HS-27A (cell line): ENCODE measurements at regions not wholly inside any gene's neighbourhood (a gene's known extent, or its start where the extent isn't known, plus 50 kb on each side); places are given as distances from the start of the nearest gene placed in this dataset.
"Not testable (repeated sequence)": the region's sequence is repeated elsewhere in the genome, so short reads cannot be mapped to it uniquely, and the experiment has no call there.

Source experiments
- DNase-seq: peaks from one replicate; pipeline ENCODE4 v3.0.0-alpha.2; 2012; ENCODE audit warnings: low read depth, missing footprints

GRCh38 chr11:13782390-13783075 is 114.1 kb downstream of the FAR1 start:
- no peak for DNase-seq

- DNase-seq = no peak
These were observed 116.0 kb downstream of the FAR1 start for GRCh38 chr11:13784441-13784840.

GRCh38 chr11:13784855-13785254 is 116.4 kb downstream of the FAR1 start:
- no peak for DNase-seq

- DNase-seq = no peak
These were observed 118.2 kb downstream of the FAR1 start for GRCh38 chr11:13786688-13787087.

GRCh38 chr11:13797616-13798015 is 129.1 kb downstream of the FAR1 start:
- not testable (repeated sequence) for DNase-seq

GRCh38 chr11:13800901-13801300 is 132.4 kb downstream of the FAR1 start:
- DNase-seq = no peak

- DNase-seq = no peak
These were observed 144.2 kb upstream of the SPON1 start for GRCh38 chr11:13818325-13818724.

GRCh38 chr11:13826505-13827278 is 135.8 kb upstream of the SPON1 start:
- DNase-seq = peak; percentile 7

GRCh38 chr11:13831696-13832095 is 130.8 kb upstream of the SPON1 start:
- DNase-seq = no peak

GRCh38 chr11:13834463-13834862 is 128.1 kb upstream of the SPON1 start:
- DNase-seq = no peak

- no peak for DNase-seq
These were observed 125.9 kb upstream of the SPON1 start for GRCh38 chr11:13836666-13837065.

- DNase-seq = no peak
These were observed 125.2 kb upstream of the SPON1 start for GRCh38 chr11:13837286-13837685.

- DNase-seq = no peak
These were observed 121.1 kb upstream of the SPON1 start for GRCh38 chr11:13841393-13841792.

GRCh38 chr11:13848031-13848430 is 114.5 kb upstream of the SPON1 start:
- no peak for DNase-seq

- no peak for DNase-seq
These were observed 112.1 kb upstream of the SPON1 start for GRCh38 chr11:13850231-13851005.

GRCh38 chr11:13851691-13852090 is 110.8 kb upstream of the SPON1 start:
- no peak for DNase-seq

- no peak for DNase-seq
These were observed 110.0 kb upstream of the SPON1 start for GRCh38 chr11:13852481-13852880.

GRCh38 chr11:13857828-13858227 is 104.7 kb upstream of the SPON1 start:
- no peak for DNase-seq

GRCh38 chr11:13859892-13860291 is 102.6 kb upstream of the SPON1 start:
- DNase-seq = no peak

GRCh38 chr11:13861411-13861810 is 101.1 kb upstream of the SPON1 start:
- no peak for DNase-seq

GRCh38 chr11:13862845-13863392 is 99.6 kb upstream of the SPON1 start:
- DNase-seq = no peak

GRCh38 chr11:13868710-13869397 is 93.7 kb upstream of the SPON1 start:
- no peak for DNase-seq
